ENCODE measurements at regions not wholly inside any gene's neighbourhood (a gene's known extent, or its start where the extent isn't known, plus 50 kb on each side); places are given as distances from the start of the nearest gene placed in this dataset.
"Not testable (repeated sequence)": the region's sequence is repeated elsewhere in the genome, so short reads cannot be mapped to it uniquely, and the experiment has no call there.

DNA sequence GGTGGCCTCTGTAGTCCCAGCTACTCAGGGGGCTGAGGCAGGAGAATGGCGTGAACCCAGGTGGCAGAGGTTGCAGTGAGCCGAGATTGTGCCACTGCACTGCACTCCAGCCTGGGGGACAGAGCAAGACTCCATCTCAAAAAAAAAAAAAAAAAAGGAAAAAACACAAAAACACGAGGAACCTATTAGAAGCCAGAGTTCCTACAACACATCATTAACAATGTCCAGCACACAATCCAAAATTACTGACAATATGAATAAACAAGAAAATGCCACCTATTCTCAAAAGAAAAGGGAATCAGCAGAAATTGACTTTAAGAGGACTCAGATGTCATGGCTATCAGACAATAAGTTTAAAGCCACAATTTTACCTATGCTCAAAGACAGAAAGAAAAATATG, 57.3 kb upstream of the HS3ST3A1 start:
- not testable (repeated sequence) for H3K9me3 ChIP-seq (ENCODE audit: control insufficient read depth in 4 of 4, low read length in 3 of 4); H3K36me3 ChIP-seq (ENCODE audit: control insufficient read depth in 4 of 4, insufficient read depth in 3 of 4, low read depth in 1 of 4, low read length in 3 of 4); H3K27me3 ChIP-seq (ENCODE audit: control insufficient read depth in 4 of 4, insufficient read depth in 4 of 4, low read length in 3 of 4); DNase-seq (ENCODE audit: low spot score); H3K4me1 ChIP-seq (ENCODE audit: control insufficient read depth in 4 of 4, insufficient read depth in 4 of 4, low read length in 3 of 4); H3K27ac ChIP-seq (ENCODE audit: low read depth in 1 of 2, low read length in 2 of 2); H3K4me3 ChIP-seq (ENCODE audit: low read depth in 1 of 3, low read length in 3 of 3); H3K9ac ChIP-seq (ENCODE audit: low read depth in 1 of 2, low read length in 2 of 2)
- 88% methylated on average over 3 of the region's 3 CpGs for WGBS

DNA sequence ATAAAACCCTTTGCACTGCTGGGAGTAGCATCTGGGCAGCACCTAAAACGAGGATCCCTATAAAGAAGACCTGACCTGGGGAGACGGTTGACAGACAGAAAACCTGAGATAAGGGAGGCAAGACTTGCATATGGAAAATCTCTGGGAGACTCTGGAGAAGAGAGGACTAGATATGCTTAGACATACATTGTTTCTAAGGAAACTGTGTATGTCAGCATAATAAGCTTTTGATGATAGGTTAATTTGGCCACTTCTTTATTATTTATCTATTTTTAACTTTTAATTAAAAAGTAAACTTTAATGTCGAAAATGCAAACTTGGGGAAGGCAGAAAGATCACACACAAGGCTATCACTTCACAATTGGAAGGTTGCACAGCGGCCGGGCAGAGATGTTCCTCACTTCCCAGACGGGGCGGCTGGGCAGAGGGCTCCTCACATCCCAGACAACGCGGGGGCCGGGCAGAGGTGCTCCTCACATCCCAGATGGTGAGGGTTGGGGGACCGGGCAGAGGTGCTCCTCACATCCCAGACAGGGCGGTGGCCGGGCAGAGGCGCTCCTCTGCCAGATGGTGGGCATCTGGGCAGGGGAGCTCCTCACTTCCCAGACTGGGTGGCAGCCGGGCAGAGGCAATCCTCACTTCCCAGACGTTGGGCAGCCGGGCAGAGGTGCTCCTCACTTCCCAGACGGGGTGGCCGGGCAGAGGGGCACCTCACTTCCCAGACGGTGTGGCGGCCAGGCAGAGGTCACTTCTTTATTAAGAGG, 64.3 kb upstream of the HS3ST3A1 start:
- Histone ChIP-seq H3K27me3 (ENCODE audit: control insufficient read depth in 4 of 4, insufficient read depth in 4 of 4, low read length in 3 of 4) (no peaks in the 10 kb centered on the region), H3K27ac (ENCODE audit: low read depth in 1 of 2, low read length in 2 of 2) (no peak overlapping the region), H3K9me3 (ENCODE audit: control insufficient read depth in 4 of 4, low read length in 3 of 4) (no peaks in the 10 kb centered on the region), H3K36me3 (ENCODE audit: control insufficient read depth in 4 of 4, insufficient read depth in 3 of 4, low read depth in 1 of 4, low read length in 3 of 4) (no peaks in the 10 kb centered on the region), H3K4me3 (ENCODE audit: low read depth in 1 of 3, low read length in 3 of 3) (no peak overlapping the region), H3K9ac (ENCODE audit: low read depth in 1 of 2, low read length in 2 of 2) (no peak overlapping the region), H3K4me1 (ENCODE audit: control insufficient read depth in 4 of 4, insufficient read depth in 4 of 4, low read length in 3 of 4) (no peaks in the 10 kb centered on the region)
- WGBS = 88% methylated on average over 21 of the region's 21 CpGs
- no peak for DNase-seq (ENCODE audit: low spot score)
- TF ChIP-seq TAF1 (conservative IDR thresholded peaks at IDR 0.05) (no peak), NR2F2 (IDR thresholded peaks at IDR 0.05) (no peak), YY1 (IDR thresholded peaks at IDR 0.05) (no peak)
- TF ChIP-seq, protein P1, sequence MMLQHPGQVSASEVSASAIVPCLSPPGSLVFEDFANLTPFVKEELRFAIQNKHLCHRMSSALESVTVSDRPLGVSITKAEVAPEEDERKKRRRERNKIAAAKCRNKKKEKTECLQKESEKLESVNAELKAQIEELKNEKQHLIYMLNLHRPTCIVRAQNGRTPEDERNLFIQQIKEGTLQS (IDR thresholded peaks at IDR 0.05) = no peak
- TF ChIP-seq, protein P2, sequence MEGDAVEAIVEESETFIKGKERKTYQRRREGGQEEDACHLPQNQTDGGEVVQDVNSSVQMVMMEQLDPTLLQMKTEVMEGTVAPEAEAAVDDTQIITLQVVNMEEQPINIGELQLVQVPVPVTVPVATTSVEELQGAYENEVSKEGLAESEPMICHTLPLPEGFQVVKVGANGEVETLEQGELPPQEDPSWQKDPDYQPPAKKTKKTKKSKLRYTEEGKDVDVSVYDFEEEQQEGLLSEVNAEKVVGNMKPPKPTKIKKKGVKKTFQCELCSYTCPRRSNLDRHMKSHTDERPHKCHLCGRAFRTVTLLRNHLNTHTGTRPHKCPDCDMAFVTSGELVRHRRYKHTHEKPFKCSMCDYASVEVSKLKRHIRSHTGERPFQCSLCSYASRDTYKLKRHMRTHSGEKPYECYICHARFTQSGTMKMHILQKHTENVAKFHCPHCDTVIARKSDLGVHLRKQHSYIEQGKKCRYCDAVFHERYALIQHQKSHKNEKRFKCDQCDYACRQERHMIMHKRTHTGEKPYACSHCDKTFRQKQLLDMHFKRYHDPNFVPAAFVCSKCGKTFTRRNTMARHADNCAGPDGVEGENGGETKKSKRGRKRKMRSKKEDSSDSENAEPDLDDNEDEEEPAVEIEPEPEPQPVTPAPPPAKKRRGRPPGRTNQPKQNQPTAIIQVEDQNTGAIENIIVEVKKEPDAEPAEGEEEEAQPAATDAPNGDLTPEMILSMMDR (IDR thresholded peaks at IDR 0.05; ENCODE audit: low read depth, low read length, missing input control) = no peak
- TF ChIP-seq, protein P3, sequence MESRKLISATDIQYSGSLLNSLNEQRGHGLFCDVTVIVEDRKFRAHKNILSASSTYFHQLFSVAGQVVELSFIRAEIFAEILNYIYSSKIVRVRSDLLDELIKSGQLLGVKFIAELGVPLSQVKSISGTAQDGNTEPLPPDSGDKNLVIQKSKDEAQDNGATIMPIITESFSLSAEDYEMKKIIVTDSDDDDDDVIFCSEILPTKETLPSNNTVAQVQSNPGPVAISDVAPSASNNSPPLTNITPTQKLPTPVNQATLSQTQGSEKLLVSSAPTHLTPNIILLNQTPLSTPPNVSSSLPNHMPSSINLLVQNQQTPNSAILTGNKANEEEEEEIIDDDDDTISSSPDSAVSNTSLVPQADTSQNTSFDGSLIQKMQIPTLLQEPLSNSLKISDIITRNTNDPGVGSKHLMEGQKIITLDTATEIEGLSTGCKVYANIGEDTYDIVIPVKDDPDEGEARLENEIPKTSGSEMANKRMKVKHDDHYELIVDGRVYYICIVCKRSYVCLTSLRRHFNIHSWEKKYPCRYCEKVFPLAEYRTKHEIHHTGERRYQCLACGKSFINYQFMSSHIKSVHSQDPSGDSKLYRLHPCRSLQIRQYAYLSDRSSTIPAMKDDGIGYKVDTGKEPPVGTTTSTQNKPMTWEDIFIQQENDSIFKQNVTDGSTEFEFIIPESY (IDR thresholded peaks at IDR 0.05) = no peak

GRCh38 chr17:13671341-13671740, 69.6 kb upstream of the HS3ST3A1 start:
- WGBS = 63% methylated on average over 3 of the region's 3 CpGs
- no peak for DNase-seq (ENCODE audit: low spot score)

More at GRCh38 chr17:13671341-13671740, 69.6 kb upstream of the HS3ST3A1 start:
- Histone ChIP-seq H3K9me3 (ENCODE audit: control insufficient read depth in 4 of 4, low read length in 3 of 4) (no peaks in the 10 kb centered on the region), H3K9ac (ENCODE audit: low read depth in 1 of 2, low read length in 2 of 2) (no peak overlapping the region), H3K36me3 (ENCODE audit: control insufficient read depth in 4 of 4, insufficient read depth in 3 of 4, low read depth in 1 of 4, low read length in 3 of 4) (no peaks in the 10 kb centered on the region), H3K4me3 (ENCODE audit: low read depth in 1 of 3, low read length in 3 of 3) (no peak overlapping the region), H3K27ac (ENCODE audit: low read depth in 1 of 2, low read length in 2 of 2) (no peak overlapping the region), H3K27me3 (ENCODE audit: control insufficient read depth in 4 of 4, insufficient read depth in 4 of 4, low read length in 3 of 4) (no peaks in the 10 kb centered on the region), H3K4me1 (ENCODE audit: control insufficient read depth in 4 of 4, insufficient read depth in 4 of 4, low read length in 3 of 4) (no peaks in the 10 kb centered on the region)
- TF ChIP-seq REST (IDR thresholded peaks at IDR 0.05) (no peak), FOXA2 (IDR thresholded peaks at IDR 0.05) (no peak), MAX (IDR thresholded peaks at IDR 0.05) (no peak), HNF4A (conservative IDR thresholded peaks at IDR 0.05) (no peak), RXRA (IDR thresholded peaks at IDR 0.05) (no peak), YY1 (IDR thresholded peaks at IDR 0.05) (no peak), EGR1 (IDR thresholded peaks at IDR 0.05; ENCODE audit: low read depth in 2 of 2) (no peak)
- TF ChIP-seq, protein P1 (IDR thresholded peaks at IDR 0.05) = no peak
